ENCODE measurements at regions not wholly inside any gene's neighbourhood (a gene's known extent, or its start where the extent isn't known, plus 50 kb on each side); places are given as distances from the start of the nearest gene placed in this dataset.

DNA sequence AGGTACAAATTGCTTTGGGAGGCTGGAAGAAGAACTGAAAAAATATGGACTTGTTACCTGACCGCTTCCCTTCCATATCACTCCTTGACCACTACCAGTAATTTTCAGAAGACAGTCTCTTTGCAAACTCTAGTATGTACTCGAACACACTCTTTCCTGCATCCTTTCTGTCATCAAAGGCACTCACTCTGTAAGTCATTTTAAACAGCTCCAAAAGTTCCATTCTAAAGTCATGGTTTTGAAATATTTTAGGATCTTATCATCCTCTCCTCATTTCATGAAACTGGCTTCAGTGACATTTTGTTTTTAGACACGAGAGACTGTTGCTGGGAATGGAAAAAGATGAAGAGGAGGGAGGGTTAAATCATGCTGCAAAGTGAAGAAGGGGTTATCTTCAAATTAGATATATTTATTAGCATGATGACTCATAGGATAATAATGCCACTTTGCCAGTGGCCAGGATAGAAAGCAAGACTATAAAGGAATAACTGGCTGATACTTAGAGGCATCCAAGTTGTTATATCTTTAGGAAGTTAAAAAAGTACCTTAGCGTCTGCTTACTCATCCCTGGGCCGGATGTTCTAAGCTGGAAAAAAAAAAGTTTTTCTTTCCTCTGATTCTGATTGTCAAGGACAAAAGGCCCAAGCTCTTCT lies 549.3 kb downstream of the METTL15 start:
- TF ChIP-seq, protein P1, sequence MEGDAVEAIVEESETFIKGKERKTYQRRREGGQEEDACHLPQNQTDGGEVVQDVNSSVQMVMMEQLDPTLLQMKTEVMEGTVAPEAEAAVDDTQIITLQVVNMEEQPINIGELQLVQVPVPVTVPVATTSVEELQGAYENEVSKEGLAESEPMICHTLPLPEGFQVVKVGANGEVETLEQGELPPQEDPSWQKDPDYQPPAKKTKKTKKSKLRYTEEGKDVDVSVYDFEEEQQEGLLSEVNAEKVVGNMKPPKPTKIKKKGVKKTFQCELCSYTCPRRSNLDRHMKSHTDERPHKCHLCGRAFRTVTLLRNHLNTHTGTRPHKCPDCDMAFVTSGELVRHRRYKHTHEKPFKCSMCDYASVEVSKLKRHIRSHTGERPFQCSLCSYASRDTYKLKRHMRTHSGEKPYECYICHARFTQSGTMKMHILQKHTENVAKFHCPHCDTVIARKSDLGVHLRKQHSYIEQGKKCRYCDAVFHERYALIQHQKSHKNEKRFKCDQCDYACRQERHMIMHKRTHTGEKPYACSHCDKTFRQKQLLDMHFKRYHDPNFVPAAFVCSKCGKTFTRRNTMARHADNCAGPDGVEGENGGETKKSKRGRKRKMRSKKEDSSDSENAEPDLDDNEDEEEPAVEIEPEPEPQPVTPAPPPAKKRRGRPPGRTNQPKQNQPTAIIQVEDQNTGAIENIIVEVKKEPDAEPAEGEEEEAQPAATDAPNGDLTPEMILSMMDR (IDR thresholded peaks at IDR 0.05): no peak

DNA sequence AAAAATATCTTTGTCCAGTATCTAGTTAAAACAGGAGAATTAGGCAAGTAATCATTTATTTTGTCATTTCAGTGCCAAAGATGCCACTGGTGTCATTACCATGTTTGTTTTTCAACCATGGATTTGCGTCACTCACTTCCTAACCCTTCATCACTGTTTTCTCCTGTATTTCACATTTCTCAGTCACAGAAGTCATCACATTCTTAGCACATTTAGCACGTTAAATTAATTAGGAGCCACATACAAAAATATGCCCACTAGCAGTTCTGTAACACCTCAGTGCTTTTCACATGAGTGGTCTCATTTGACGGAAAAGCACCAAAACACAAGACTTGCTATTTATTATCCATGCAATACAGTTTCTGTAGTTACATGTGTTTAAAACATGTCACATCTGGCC lies 546.0 kb downstream of the METTL15 start:
- TF ChIP-seq, protein P1 (IDR thresholded peaks at IDR 0.05): no peak

DNA sequence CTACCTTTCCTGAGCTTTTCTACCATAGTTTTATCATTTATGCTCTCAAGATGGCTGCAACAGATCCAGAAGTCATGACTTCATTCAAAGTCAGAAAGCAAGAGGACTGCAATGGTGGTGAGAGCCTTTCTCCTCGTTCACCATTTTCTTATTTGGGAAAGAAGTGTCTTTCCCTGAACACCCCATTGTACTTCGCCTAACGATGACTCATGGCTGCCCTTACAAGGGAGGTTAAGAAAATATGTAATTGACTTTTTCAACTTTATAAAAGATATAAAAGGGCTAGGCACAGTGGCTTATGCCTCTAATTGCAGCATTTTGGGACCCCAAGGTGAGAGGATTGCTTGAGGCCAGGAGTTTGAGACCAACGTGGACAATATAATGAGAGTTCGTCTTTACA lies 541.7 kb downstream of the METTL15 start:
- TF ChIP-seq, protein P1 (IDR thresholded peaks at IDR 0.05): no peak

DNA sequence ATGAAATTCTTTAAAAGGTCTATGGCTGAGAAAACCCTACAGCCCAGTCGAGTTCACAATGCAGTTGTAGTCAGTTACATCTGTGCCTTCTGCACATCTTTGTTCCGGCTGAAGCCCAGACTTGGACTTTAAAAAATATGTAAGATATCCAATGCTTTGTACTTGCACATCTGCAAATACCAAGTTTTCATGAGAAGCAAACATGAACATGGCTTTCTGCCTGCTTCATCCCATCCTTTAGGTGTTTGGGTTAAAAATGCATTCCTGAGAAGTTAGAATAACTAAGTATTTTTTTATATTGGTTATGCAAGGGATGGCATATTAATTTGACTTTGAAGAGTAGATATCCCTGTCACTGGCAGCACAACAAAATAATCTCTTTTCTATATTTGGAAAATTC lies 528.4 kb downstream of the METTL15 start:
- TF ChIP-seq, protein P1 (IDR thresholded peaks at IDR 0.05): no peak

DNA sequence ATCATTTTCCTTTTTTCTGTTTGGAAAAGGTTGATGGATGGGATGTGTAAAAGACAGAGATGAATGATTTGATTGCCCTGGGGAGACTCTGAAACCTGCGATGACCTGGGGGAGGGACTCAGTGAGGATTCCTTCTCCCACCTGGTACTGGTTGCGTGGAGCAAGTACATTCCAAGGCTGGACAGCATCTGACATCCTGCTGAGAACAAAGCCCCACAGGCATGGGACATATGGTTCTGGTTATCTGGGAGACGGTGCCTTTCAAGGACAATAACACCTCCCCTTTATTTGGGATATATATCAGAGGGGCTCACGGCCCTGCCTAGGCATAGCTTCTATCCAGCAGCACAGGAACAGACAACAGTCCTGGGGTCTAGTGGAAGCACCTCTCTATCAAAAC lies 527.8 kb downstream of the METTL15 start:
- TF ChIP-seq, protein P1 (IDR thresholded peaks at IDR 0.05): no peak

DNA sequence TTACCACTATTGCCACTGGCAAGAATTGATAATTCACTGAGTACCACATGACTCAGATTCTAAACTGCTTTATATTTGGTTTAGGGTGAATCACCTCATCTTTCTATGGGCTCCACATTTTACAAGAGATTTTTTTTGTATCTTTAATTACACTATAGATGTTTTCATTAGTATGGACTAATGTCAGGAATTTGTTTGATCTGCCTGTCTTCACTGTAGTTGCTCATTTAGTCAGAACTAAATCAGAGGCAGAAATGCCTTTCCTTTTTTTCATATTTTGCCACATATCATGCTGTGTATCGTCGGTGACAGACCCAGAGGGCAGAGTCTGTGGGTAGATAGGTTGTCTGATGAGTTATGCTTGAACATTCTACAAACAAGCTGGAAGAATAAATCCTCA lies 524.1 kb downstream of the METTL15 start:
- TF ChIP-seq, protein P1 (IDR thresholded peaks at IDR 0.05): no peak

DNA sequence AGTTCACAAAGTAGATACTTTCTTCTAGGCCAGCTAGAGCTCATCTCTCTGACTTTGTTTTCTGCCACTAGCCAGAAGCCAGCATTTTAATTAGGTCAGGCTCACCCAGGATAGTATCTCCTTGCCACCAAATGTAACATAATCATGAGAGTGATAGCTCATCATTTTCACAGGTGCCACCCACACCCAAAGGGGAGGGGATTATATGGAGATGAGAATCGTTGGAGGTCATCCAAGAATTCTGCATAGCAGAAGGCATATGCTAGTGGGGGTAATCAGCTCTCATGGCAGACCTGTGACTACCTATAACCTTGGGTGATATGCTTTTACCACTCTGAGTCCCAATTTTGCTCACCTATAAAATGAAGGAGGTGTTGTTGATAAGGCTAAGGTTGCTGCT lies 523.0 kb downstream of the METTL15 start:
- TF ChIP-seq, protein P1 (IDR thresholded peaks at IDR 0.05): no peak

DNA sequence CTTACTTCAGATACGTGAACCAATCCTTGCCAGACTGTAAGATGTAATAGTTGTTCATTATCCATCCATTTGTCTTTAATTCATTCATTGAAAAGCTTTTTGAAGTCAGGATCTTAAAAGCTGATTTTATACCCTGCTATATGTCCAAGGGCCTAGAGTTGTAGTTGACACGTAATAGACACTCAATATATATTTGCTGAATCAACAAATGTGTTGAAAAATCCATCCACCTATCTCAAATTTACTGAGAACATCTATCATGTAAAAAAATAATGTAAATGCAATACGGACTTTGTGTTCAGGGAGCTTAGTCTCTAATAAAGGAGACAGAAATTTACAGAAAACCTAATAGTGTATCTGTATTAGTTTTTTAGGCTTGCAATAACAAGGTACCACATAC lies 521.0 kb downstream of the METTL15 start:
- TF ChIP-seq, protein P1 (IDR thresholded peaks at IDR 0.05): no peak

Data from LNCAP (cell line).